Omental fat pad (tissue), 3 donors: ENCODE measurements at regions not wholly inside any gene's neighbourhood (a gene's known extent, or its start where the extent isn't known, plus 50 kb on each side); places are given as distances from the start of the nearest gene placed in this dataset.

Source experiments
- ATAC-seq: fragments of 150-250 bp; one replicate; pipeline ENCODE4 v1.9.1; 2016; ENCODE audit warnings: mild to moderate bottlenecking, moderate library complexity; ENCODE audit not compliant: low FRiP score
- DNase-seq: peaks from one replicate; pipeline ENCODE4 v3.0.0-alpha.2; 2019; ENCODE audit warnings: low spot score
- TF ChIP-seq, protein P1 (sequence below), 3 donors: fragments of 450-650 bp; IDR thresholded peaks; one replicate each; pipeline ENCODE4 v1.5.1; 2016 to 2017; ENCODE audit warnings: antibody characterized with exemption in 3 of 3, mild to moderate bottlenecking in 3 of 3, moderate library complexity in 2 of 3

DNA sequence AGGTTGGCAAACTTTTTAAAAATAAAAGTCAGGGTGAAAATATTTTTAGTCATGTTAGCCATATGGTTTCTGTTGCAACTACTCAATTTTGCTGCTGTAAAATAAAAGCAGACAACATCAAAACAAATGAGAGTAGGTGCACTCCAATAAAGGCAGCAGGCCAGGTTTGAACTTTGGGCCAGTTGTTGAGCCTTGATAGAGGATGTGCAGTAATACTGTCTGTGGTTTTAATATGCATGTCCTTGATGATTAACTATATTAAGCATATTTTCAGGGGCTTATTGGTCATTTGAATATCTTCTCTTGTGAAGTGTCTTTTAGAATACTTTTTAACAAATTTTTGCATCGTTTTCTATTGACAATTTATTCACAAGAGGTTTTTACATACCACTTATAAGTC is 1399.9 kb upstream of the B3GALT2 start:
- TF ChIP-seq, protein P1, sequence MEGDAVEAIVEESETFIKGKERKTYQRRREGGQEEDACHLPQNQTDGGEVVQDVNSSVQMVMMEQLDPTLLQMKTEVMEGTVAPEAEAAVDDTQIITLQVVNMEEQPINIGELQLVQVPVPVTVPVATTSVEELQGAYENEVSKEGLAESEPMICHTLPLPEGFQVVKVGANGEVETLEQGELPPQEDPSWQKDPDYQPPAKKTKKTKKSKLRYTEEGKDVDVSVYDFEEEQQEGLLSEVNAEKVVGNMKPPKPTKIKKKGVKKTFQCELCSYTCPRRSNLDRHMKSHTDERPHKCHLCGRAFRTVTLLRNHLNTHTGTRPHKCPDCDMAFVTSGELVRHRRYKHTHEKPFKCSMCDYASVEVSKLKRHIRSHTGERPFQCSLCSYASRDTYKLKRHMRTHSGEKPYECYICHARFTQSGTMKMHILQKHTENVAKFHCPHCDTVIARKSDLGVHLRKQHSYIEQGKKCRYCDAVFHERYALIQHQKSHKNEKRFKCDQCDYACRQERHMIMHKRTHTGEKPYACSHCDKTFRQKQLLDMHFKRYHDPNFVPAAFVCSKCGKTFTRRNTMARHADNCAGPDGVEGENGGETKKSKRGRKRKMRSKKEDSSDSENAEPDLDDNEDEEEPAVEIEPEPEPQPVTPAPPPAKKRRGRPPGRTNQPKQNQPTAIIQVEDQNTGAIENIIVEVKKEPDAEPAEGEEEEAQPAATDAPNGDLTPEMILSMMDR (IDR thresholded peaks at IDR 0.05): no peak
- DNase-seq (no peak), ATAC-seq (no peak)

DNA sequence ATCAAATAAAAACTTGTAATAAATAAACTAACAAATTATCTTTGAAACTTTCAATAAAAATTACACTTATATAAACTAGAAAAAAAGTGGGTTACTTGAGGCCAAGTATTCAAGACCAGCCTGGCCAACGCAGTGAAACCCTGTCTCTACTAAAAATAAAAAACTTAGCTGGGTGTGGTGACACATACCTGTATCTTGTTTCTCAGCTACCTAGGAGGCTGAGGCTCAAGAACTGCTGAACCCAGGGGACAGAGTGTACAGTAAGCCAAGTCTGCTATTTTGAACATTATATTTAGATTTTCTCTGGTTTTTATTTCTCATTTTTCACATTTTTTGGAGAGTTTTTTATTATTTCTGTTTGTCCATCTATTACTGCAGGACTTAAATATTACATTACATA is 1397.6 kb upstream of the B3GALT2 start:
- no peak for ATAC-seq
- no peak for DNase-seq
- TF ChIP-seq, protein P1 (IDR thresholded peaks at IDR 0.05): no peak

DNA sequence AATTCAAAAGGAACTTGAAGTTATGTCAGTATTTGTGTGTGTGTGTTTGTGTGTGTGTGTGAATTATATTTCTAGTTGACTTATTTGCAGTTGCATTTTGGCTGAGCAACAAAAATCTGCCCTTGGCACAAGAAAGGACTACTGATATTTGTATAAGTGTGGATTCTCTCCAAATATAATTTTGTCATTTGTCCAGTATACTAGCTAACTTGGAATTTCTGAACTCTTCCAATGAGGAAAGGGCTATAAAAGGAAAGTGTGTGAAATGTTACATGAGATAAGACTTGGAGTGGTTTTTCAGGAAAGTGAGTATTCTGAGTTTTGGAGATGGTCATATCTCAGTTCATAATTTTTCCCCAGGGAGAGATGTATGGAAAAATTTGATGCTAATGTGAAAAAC is 1384.1 kb upstream of the B3GALT2 start:
- TF ChIP-seq, protein P1 (IDR thresholded peaks at IDR 0.05): no peak
- no peak for ATAC-seq

DNA sequence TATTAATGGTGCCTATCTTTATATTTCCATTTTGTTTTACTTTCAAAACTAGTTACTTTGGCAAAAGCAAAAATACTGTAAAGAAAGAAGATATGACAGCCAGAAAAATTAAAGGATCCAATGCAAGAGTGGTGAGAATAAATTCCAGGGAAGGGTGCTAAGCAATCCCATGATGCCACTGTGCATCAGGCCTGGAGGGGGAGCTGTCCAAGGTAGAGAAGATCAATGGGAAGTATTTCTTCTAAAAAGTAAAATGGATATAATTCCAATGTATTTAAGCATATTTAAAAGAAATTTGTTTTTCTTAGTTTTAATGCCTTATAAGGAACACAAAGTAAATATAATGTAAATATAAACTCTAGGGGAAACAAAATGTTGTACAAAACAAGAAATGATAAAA is 1382.2 kb upstream of the B3GALT2 start:
- DNase-seq (no peak), ATAC-seq (no peak)
- TF ChIP-seq, protein P1 (IDR thresholded peaks at IDR 0.05): no peak

More for the DNA sequence above, 1384.1 kb upstream of the B3GALT2 start:
- no peak for DNase-seq

DNA sequence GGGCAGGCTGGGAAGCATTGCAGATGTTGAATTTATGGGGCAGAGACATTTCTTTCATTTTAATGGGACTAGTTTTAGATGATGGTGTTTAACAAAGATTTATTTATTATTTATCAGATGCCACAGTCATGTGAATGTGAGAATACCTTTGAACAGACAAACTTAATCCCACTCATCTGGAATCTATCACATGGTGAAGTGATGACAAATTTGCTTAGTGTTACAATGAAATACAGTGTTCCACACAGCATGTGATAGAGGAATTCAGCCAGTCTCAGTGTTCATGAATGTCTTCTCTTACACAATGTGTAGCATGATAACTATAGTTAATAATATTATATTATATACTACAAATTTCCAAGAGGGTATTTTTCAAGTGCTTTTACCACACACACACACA is 1361.7 kb upstream of the B3GALT2 start:
- TF ChIP-seq, protein P1 (IDR thresholded peaks at IDR 0.05): no peak
- no peak for DNase-seq
- ATAC-seq: no peak

DNA sequence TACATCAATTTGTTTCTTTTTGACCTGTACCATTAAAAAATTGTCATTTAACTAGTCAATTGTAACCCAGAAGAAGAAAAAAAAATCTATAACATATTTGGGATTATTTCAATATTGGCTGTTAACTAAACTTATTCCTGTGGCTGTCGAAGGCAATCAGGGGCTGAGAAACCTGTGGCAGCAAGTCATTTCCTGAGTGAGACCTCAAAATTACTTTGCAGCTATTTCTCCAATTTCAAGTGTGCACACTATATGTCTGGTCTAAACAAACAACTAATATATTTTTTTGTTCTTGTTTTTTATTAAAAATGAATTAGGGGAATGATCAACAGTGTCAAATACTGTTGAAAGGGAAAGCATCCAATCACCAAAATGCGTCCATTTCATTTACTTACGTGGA is 1357.6 kb upstream of the B3GALT2 start:
- ATAC-seq (no peak), DNase-seq (no peak)
- TF ChIP-seq, protein P1 (IDR thresholded peaks at IDR 0.05): no peak

DNA sequence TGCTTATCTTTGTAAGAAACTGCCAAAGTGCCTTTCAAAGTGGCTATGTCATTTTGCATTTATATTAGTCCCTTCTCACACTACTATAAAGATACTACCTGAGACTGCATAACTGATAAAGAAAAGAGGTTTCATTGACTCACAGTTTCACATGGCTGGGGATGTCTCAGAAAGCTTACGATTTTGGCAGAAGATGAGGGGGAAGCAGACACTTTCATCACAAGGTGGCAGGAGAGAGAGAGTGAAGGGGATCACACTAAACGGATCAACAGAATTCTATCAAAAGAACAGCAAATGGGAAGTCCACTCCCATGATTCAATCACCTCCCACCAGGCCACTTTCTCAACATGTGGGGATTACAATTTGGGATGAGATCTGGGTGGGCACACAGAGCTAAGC is 1352.0 kb upstream of the B3GALT2 start:
- TF ChIP-seq, protein P1 (IDR thresholded peaks at IDR 0.05): no peak
- DNase-seq (no peak), ATAC-seq (no peak)
